Activated B cell treated with CpG ODN at 0.5 μM for 24 hours (primary cell): ENCODE measurements at regions not wholly inside any gene's neighbourhood (a gene's known extent, or its start where the extent isn't known, plus 50 kb on each side); places are given as distances from the start of the nearest gene placed in this dataset.

Experiments used
- ATAC-seq: fragments of 200-7000 bp; cut with Tn5 transposase; one replicate; pipeline ENCODE4 v1.10.0; 2021; ENCODE audit warnings: low read depth, mild to moderate bottlenecking, moderate library complexity
- CTCF ChIA-PET: fragments of 350-600 bp; sonication (Branson Sonifier 250); formaldehyde crosslinking; loops from one replicate; lab custom pipeline; 2021; ENCODE audit warnings: antibody characterized with exemption; lab: Charles Lee
- POLR2A ChIA-PET: fragments of 350-600 bp; sonication (Branson Sonifier 250); formaldehyde crosslinking; loops from one replicate; lab custom pipeline; 2021; ENCODE audit warnings: antibody characterized with exemption; lab: Charles Lee
- DNase-seq: peaks from one replicate; pipeline ENCODE4 v3.0.0; 2022
- H3K27ac Mint-ChIP-seq: one replicate; pipeline ENCODE4 v1.8.0; 2020; ENCODE audit warnings: mixed read lengths
- H3K27me3 Mint-ChIP-seq: one replicate; pipeline ENCODE4 v1.8.0; 2021; ENCODE audit warnings: mixed read lengths
- H3K36me3 Mint-ChIP-seq: one replicate; pipeline ENCODE4 v1.8.0; 2021; ENCODE audit warnings: low read depth, mixed read lengths
- H3K4me1 Mint-ChIP-seq: one replicate; pipeline ENCODE4 v1.8.0; 2021; ENCODE audit warnings: mixed read lengths
- H3K4me3 Mint-ChIP-seq: one replicate; pipeline ENCODE4 v1.8.0; 2020; ENCODE audit warnings: mild to moderate bottlenecking, mixed read lengths
- H3K9me3 Mint-ChIP-seq: one replicate; pipeline ENCODE4 v1.8.0; 2020; ENCODE audit warnings: mixed read lengths
- intact Hi-C: fragments of 100-400 bp; cut with micrococcal nuclease; formaldehyde crosslinking; loops from one replicate; pipeline ENCODE4 v1.15.1; 2024
- TF ChIP-seq, protein P1 (sequence below): fragments of 200-600 bp; IDR thresholded peaks from one replicate; pipeline ENCODE4 v1.8.0; 2022; ENCODE audit warnings: antibody characterized with exemption, mild to moderate bottlenecking

GRCh38 chr4:12963291-12963690, 520.8 kb downstream of the RAB28 start:
- H3K27me3 Mint-ChIP-seq: no peaks in the 10 kb centered on the region
- no peaks in the 10 kb centered on the region for H3K36me3 Mint-ChIP-seq
- POLR2A ChIA-PET: no interaction called here
- CTCF ChIA-PET: no interaction called here
- no peak for ATAC-seq
- DNase-seq: no peak
- intact Hi-C loops: no loop called here
- H3K4me3 Mint-ChIP-seq: no peak overlapping the region
- H3K9me3 Mint-ChIP-seq: no peaks in the 10 kb centered on the region
- H3K27ac Mint-ChIP-seq: no peak overlapping the region
- TF ChIP-seq, protein P1, sequence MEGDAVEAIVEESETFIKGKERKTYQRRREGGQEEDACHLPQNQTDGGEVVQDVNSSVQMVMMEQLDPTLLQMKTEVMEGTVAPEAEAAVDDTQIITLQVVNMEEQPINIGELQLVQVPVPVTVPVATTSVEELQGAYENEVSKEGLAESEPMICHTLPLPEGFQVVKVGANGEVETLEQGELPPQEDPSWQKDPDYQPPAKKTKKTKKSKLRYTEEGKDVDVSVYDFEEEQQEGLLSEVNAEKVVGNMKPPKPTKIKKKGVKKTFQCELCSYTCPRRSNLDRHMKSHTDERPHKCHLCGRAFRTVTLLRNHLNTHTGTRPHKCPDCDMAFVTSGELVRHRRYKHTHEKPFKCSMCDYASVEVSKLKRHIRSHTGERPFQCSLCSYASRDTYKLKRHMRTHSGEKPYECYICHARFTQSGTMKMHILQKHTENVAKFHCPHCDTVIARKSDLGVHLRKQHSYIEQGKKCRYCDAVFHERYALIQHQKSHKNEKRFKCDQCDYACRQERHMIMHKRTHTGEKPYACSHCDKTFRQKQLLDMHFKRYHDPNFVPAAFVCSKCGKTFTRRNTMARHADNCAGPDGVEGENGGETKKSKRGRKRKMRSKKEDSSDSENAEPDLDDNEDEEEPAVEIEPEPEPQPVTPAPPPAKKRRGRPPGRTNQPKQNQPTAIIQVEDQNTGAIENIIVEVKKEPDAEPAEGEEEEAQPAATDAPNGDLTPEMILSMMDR: no peak
- no peaks in the 10 kb centered on the region for H3K4me1 Mint-ChIP-seq

GRCh38 chr4:12961713-12962112, 522.4 kb downstream of the RAB28 start:
- POLR2A ChIA-PET: no interaction called here
- Mint-ChIP-seq H3K27ac (no peak overlapping the region), H3K4me3 (no peak overlapping the region), H3K9me3 (no peaks in the 10 kb centered on the region), H3K27me3 (no peaks in the 10 kb centered on the region), H3K4me1 (no peaks in the 10 kb centered on the region), H3K36me3 (no peaks in the 10 kb centered on the region)
- CTCF ChIA-PET: no interaction called here
- intact Hi-C loops: no loop called here
- ATAC-seq (no peak), DNase-seq (no peak)
- TF ChIP-seq, protein P1: no peak

DNA sequence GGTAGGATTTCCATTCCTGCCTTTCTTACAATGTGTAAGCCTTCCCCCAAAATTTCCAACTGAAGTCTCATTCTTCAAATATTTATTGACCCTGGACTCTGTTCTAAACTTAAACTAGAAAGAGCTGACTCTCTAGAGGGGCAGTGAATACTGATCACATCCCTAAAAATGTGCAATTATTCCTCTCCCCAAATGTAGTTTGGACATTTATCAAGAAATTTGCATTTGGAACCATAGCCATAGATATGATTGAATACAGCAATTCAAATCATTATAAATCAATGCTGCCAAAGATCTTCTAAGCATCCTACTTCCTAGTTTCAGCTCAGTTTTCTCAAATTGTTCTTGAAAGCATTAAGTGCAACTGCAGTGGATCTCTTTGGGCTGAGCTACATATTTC, 525.7 kb downstream of the RAB28 start:
- DNase-seq: no peak
- ATAC-seq: no peak
- H3K4me3 Mint-ChIP-seq: no peak overlapping the region
- CTCF ChIA-PET: no interaction called here
- H3K4me1 Mint-ChIP-seq: no peaks in the 10 kb centered on the region
- no peaks in the 10 kb centered on the region for H3K36me3 Mint-ChIP-seq
- no peak overlapping the region for H3K27ac Mint-ChIP-seq
- no peaks in the 10 kb centered on the region for H3K9me3 Mint-ChIP-seq
- TF ChIP-seq, protein P1: no peak
- H3K27me3 Mint-ChIP-seq: no peaks in the 10 kb centered on the region
- intact Hi-C loops: no loop called here
- POLR2A ChIA-PET: no interaction called here

DNA sequence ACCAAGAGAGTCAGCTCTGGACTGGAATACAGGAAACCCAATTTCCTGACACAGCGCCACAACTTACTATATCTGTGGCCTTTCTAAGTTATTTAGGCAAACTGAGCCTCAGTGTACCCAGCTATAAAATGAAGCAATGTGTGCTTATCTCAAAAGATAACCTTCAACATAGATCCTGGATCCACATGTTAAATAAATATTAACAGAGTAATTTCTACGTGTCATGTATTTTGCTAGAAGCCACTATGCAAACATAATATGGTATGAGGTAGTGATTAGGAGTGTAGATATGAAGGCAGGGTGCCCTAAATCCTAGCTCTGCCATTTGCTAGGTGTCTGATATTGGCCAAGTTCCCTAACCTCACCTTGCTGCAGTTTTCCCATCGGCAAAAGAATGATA, 527.0 kb downstream of the RAB28 start:
- POLR2A ChIA-PET: no interaction called here
- CTCF ChIA-PET: no interaction called here
- TF ChIP-seq, protein P1: no peak
- no peaks in the 10 kb centered on the region for H3K27me3 Mint-ChIP-seq
- no peak overlapping the region for H3K4me3 Mint-ChIP-seq
- ATAC-seq (no peak), DNase-seq (no peak)
- intact Hi-C loops: no loop called here
- no peaks in the 10 kb centered on the region for H3K9me3 Mint-ChIP-seq
- H3K27ac Mint-ChIP-seq: no peak overlapping the region
- H3K4me1 Mint-ChIP-seq: no peaks in the 10 kb centered on the region
- H3K36me3 Mint-ChIP-seq: no peaks in the 10 kb centered on the region

- POLR2A ChIA-PET: no interaction called here
- Mint-ChIP-seq H3K4me3 (no peak overlapping the region), H3K9me3 (no peaks in the 10 kb centered on the region), H3K27me3 (no peaks in the 10 kb centered on the region), H3K4me1 (no peaks in the 10 kb centered on the region), H3K36me3 (no peaks in the 10 kb centered on the region), H3K27ac (no peak overlapping the region)
- no peak for DNase-seq
- no peak for ATAC-seq
- CTCF ChIA-PET: no interaction called here
- TF ChIP-seq, protein P1: no peak
- intact Hi-C loops: no loop called here
These were observed 528.1 kb downstream of the RAB28 start for GRCh38 chr4:12956026-12956425.
